ENCODE measurements at regions not wholly inside any gene's neighbourhood (a gene's known extent, or its start where the extent isn't known, plus 50 kb on each side); places are given as distances from the start of the nearest gene placed in this dataset.

GRCh38 chr14:45381091-45381490 is 128.1 kb upstream of the MIS18BP1 start:
- TF ChIP-seq, protein P1, sequence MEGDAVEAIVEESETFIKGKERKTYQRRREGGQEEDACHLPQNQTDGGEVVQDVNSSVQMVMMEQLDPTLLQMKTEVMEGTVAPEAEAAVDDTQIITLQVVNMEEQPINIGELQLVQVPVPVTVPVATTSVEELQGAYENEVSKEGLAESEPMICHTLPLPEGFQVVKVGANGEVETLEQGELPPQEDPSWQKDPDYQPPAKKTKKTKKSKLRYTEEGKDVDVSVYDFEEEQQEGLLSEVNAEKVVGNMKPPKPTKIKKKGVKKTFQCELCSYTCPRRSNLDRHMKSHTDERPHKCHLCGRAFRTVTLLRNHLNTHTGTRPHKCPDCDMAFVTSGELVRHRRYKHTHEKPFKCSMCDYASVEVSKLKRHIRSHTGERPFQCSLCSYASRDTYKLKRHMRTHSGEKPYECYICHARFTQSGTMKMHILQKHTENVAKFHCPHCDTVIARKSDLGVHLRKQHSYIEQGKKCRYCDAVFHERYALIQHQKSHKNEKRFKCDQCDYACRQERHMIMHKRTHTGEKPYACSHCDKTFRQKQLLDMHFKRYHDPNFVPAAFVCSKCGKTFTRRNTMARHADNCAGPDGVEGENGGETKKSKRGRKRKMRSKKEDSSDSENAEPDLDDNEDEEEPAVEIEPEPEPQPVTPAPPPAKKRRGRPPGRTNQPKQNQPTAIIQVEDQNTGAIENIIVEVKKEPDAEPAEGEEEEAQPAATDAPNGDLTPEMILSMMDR (optimal IDR thresholded peaks at IDR 0.05 in 1 of 3, IDR thresholded peaks at IDR 0.05 in 1 of 3, conservative IDR thresholded peaks at IDR 0.05 in 1 of 3; ENCODE audit: extremely low read depth in 1 of 3, insufficient read depth in 2 of 3, low read length in 3 of 3), result no peak
- TF ChIP-seq EZH2 (IDR thresholded peaks at IDR 0.05; ENCODE audit: low read length), result no peak
